CD4-positive, alpha-beta T cell treated with Interleukin-4 for 4 hours (primary cell): ENCODE measurements at regions not wholly inside any gene's neighbourhood (a gene's known extent, or its start where the extent isn't known, plus 50 kb on each side); places are given as distances from the start of the nearest gene placed in this dataset.

Source experiments
- DNase-seq: peaks from one replicate; pipeline ENCODE4 v3.0.0-alpha.2; 2020

DNA sequence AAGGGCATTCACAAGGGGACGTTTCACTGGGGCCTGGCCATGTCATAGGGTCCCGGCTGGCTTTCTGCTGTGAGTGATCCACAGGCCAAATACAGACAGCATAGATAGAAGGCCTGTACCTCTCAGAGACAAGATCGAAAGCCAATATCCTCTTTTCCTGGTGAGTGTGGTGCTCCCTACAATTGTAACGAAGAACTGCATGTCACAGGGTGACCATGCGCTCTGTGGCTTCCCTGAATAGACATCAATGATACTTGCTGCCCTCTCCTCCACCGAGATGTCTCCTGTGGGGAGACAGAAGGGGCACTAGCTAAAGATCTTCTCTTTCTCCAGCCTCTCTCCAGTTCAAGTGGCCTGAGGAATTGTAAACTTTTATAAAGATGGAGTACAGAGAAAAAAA is 226.1 kb upstream of the POU2AF2 start:
- no peak for DNase-seq

DNA sequence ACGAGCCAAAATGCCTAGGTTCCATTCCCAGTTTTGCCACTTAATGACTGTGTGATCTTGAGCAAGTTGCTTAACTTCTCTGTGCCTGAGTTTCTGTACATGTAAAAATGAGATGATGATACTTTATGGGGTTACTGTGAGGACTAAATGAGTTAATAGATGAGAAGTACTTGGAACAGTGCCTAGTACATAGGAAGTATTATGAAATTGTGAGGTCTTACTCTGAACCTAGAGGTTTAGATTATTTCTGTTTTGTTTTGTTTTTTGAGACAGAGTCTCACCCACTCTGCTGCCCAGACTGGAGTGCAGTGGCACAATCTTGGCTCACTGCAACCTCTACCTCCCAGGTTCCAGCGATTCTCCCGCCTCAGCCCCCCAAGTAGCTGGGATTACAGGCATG is 227.0 kb upstream of the POU2AF2 start:
- no peak for DNase-seq

DNA sequence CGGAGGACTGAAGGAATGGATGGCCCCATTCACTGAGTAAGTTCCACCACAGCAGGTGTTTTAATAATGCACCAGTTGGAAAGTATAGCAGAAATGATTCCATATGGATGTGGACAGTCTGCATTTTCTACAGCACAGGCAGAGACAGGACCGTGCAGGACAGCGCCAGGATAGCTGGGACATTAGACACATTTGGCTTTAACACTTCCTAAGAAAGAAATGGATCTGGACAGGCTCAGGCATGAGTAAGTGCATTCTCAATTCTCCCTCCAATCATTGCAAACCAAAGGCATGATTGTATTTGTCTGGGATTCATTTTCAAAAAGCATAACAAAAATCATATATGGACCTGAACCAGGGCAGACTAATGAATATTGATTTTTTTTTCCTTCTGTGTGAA is 233.0 kb upstream of the POU2AF2 start:
- no peak for DNase-seq

DNA sequence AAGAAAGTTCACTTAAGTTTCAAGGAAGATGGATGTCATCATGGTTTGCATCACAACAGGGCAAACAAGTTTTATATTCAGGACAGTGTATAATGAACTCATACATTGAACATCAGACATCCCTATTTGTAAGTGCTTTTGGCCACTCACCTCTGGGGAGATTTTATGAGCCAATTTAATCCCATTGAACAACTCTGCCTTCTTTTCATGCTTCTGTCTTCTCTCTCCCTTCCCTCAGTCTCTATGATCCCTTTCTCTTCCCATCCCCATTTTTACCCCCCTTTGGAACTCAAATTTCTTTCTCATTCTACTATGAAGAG is 234.3 kb upstream of the POU2AF2 start:
- no peak for DNase-seq

- DNase-seq, result no peak
These were observed 234.9 kb upstream of the POU2AF2 start for GRCh38 chr11:111010391-111011274.

DNA sequence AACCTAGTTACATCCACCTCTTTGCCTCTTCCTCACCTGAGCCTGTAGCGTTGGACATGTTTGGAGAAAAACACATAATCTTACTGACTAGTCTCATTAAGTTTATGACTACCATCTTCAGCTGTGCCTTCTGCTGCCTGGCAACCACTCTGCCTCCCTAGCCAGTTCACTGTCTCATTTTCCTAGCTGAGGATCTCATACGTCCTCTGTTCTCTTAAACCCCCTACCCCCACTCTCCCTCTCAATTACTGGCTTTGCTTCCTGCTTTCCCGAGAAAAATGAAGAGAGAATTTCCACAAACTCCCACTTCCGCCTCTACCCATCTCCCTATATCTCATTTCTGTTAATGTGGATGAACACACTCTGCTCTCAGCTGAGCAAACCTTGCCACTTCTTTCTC is 239.3 kb upstream of the POU2AF2 start:
- DNase-seq, result no peak

GRCh38 chr11:111001986-111002611 is 243.4 kb upstream of the POU2AF2 start:
- DNase-seq, result no peak

DNA sequence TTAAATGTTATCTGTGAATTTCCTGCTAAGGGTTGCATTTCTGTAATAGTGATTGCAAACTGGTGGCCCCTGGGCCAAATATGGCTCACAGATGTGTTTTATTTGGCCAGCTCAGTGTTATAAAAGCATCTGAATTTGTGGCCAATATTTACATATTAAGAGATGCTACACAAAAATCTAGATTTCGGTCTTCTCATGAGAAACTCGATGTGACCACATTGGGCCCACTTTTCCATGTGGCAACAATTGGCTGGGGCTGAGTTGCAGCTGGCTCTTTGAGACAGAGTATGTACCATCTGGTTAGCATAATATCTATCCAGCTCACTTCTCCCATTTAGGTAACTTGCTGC is 244.5 kb upstream of the POU2AF2 start:
- DNase-seq, result no peak

- no peak for DNase-seq
These were observed 245.0 kb upstream of the POU2AF2 start for GRCh38 chr11:111000400-111001080.

DNA sequence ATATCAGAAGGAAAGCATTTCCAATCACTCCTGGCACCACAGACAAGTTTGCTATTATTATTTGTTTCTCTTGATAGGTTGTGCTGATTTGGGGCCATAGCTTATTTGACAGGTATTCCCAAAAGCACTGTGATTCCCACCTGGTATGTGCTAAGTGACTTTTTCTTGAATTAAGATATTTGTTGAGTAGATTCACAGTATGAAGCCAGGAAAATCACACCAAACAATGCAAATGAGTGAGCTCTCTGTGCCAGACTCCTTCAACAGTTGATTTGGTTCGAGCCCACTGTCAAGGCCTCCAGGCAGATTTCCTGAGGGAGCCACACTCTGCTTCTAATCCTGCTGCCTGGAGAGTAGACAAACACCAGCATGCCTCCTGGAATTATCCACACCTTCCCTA is 253.0 kb upstream of the POU2AF2 start:
- DNase-seq, result no peak

DNA sequence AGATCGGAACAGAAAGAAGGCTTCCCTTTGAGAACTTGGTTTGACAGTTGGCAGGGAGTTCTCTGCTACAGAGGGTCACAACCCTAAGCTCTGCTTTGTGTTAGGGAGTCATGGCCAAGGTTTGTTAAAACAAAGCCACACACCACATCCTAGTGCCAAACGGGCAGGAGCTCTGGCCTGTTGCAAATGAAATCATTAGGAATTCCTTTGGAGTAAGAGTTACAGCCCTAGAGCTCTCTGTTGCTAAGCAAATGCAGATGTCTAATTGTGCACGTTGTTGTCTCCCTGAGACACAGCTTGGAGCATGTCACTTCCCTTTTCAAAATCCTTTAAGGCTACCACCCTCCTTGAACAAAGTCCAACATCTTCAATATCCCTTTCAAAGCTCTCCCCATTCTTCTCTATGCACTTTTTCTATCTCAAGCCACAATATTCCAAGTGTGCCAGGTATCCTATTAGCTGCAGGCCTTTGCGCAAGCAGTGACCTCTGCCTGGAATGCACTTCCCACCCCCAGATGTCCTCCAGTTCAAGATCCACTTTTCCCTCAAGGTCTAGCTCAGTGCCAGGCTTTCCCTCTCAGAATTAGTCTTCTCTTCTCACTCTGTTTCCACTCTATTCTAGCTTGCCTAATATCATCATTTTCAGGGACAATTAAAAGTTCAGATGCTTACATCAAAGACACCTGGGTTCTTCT is 253.7 kb upstream of the POU2AF2 start:
- DNase-seq, result no peak

DNA sequence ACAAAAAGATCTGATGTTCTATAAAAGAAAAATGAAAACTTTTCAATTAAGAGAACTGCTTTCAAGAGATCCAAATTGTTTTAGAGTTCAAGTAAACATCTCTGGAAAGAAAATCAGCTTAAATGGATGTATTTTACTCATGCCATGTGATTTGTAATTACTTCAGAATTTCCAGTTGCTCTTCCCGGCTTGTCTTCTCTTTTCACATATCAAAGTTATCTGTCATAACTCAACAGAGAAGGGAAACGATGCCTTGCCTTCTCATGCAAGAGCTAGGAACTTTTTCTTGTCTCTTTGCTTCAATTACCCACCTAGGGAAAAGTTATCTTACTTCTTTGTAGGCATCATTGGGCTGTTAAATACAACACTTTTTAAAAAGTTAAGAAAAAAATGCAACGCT is 255.2 kb upstream of the POU2AF2 start:
- no peak for DNase-seq

GRCh38 chr11:110989428-110990133 is 255.9 kb upstream of the POU2AF2 start:
- DNase-seq, result no peak

DNA sequence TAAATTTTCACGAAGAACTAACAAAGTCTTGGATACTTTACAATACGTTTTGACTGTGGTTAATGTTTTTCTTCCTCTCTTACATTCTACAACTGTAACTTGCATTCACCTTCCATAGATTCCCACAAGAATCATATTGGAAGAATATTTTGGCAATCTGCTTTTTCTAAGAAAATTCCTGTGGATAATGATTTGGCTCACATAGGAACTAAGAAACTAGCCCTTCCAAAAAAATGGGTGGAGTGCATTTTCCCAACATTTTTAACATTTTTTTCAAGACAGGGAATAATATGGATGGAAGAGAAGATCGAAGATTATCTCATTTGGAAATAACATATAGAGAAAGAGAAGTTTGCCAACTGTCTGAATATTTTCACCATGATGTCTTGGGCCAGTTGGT is 256.9 kb upstream of the POU2AF2 start:
- no peak for DNase-seq

DNA sequence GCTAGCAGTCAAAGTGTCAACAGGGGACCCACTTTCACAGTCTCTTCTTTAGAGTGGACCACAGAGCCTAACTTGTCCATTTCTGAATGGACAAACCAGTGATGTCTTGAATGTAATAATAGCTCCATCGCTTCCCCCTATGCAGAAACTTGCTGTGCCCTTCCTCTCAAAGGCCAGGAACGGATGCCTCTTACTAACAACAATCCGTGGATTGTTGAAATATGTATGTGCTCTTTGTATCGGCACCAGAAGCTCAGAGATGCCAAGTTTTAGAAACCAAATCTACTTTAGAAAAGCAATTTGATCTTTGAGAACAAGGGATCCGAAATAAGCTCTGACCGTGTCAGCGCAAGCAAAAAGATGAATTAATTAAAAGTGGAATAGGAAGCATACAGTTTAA is 259.5 kb upstream of the POU2AF2 start:
- no peak for DNase-seq

DNA sequence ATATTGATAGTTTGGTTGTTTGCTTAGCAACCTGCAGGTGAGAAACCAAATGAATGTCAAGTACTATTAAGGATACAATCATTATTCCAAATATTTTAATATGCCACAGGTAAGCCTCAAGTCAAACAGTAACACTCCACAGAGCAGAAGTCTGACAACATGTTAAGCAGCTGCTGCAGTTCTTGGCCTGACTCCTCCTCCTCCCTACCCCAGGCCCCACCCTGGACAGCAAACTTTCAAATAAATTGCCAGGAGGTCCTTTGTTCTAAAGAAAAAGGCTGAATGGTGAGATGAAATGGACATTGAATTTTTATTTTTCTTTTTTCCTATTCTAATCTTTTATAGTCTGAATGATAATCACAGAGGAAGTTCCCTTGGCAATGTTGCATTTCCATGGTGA is 260.0 kb upstream of the POU2AF2 start:
- DNase-seq, result no peak

DNA sequence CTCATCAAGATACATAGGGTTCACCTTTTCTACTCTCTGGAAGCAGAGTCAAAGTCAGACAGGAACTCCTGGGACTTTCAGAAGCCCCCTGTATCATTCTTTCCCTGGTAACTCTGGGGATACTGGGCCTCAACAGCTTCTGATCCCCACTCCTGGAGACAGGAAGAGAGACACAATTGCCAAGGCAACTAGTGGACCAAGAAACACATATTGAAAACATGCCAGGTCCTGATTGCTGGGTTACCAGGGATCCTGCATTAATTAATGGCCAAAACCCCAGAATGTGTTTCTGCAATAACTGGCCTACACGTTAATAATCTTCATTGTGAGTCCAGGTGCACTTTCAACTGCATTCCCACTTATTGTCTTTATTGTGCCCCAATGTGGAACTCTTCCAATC is 260.8 kb upstream of the POU2AF2 start:
- no peak for DNase-seq

DNA sequence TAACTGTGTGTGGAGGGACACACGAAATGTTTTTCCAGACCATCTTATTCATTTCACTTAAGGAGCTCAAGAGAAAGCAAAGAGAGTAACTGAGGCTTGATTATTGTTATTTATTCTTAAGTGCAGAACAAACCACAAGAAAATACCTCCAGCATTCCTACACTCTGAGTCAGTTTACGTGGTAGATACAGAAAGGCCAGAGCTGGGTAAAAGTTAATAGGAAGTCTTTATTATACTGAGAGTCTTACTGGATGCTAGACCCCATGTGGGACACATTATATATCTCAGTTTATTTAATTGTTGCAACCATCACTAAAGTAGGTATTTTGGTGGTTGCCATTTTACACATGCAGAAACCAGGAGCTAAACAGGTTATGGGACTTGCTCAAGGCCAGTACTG is 261.4 kb upstream of the POU2AF2 start:
- DNase-seq, result no peak

- no peak for DNase-seq
These were observed 263.3 kb upstream of the POU2AF2 start for GRCh38 chr11:110982214-110982613.

GRCh38 chr11:110979696-110980095 is 265.8 kb upstream of the POU2AF2 start:
- DNase-seq, result no peak

DNA sequence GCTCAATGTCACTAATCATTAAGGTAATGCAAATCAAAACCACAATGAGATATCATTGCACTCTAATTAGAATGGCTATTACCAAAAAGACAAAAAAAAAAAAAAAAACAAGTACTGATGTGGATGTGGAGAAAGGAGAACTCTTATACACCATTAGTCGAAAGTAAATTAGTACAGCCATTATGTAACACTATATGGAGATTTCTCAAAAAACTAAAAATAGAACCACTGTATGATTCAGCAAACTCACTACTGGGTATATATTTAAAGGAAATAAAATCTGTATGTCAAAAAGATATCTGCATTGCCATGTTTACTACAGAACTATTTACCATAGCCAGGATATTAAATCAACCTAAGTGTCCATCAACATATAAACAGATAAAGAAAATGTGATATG is 265.4 kb upstream of the ARHGAP20 start:
- DNase-seq, result no peak

DNA sequence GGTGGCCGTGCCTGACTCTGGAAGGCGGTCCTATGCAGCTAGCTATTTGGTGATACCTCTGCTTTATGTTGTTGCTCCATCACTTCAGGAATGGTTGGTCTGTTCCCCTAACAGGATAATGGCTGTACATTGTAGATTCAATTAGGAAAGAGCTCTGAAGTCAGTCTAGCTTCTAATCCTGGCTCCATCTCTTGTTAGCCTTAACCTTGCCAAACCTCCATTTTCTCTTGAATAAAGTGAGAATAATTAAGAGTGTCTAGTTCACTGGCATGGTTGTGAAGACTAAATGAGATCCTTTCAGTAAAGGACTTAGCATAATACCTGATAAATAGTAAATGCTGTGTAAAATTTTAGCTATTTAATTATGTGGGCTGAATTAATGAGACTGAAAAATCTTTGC is 262.5 kb upstream of the ARHGAP20 start:
- DNase-seq, result no peak

GRCh38 chr11:110973401-110973980 is 261.3 kb upstream of the ARHGAP20 start:
- no peak for DNase-seq
